Suppressor macrophage treated with lipopolysaccharide for 4 hours (primary cell): ENCODE measurements at regions not wholly inside any gene's neighbourhood (a gene's known extent, or its start where the extent isn't known, plus 50 kb on each side); places are given as distances from the start of the nearest gene placed in this dataset.
A peak's percentile ranks its signal among the peaks of the same experiment; 100 is the strongest.

Source experiments
- DNase-seq: peaks from one replicate; pipeline ENCODE4 v3.0.0-alpha.2; 2020

DNA sequence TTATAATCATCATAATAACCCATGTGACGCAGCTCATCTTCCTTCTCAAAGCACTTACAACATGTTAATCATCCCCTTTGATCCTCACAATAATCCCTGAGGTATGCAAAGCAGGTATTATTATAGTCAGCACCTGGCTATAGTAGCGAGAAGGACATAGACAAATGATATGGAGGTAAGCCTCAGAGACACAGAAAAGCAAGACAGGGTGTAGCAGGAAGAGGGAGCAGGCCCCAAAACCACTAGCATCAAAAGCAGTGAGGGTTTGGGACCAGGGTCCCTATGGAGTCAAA is 139.2 kb upstream of the SLC30A5 start:
- no peak for DNase-seq

DNA sequence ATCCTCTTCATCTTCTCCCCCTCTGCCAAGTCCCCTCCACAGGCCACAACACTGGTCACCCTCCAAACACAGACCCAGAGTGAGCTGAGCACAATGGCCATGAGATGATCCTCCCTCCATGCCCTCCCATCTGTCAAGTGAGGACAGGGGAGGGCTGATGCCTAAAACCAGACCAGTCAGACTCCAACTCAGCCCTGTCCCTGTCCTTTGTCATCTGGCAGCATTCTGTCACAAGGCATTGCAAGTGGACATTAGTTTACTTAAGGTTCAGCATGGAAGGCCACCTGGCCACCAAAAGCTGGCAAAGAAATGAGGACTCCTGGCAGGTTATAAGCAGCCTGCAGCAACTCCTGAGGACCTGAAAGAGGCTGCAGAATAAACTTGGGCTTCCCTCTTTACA is 136.2 kb upstream of the SLC30A5 start:
- DNase-seq = no peak

DNA sequence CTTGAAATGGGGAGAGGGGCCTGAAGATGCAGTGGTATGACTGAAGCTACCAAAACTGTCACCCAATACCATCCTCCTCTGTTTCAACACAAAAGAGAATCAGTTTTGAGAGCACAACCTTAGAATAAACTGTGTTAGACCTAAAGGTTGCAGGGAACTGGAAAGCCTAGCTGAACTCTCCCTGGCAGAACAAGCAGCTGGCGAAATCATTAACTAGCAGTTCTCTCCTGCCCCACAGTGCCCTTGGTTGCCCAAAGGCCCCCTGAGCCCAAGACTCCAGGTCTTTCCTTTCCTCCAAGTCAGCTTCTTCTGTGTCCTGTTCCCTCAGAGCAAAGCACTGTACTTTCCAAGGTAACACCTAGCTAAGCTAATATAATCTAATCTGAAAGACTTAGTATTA is 135.4 kb upstream of the SLC30A5 start:
- DNase-seq = no peak

DNA sequence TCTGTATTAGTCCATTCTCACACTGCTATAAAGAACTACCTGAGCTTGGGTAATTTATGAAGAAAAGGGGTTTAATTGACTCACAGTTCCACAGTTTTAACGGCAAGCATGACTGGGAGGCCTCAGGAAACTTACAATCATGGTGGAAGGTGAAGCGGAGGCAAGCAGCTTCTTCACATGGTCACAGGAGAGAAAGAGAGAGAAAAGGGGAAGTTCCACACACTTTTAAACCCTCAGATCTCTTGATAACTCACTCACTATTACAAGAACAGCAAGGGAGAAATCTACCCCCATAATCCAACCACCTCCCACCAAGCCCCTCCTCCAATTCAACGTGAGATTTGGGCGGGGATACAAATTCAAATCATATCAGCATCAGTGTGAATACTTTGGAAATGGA is 133.4 kb upstream of the SLC30A5 start:
- DNase-seq = no peak

DNA sequence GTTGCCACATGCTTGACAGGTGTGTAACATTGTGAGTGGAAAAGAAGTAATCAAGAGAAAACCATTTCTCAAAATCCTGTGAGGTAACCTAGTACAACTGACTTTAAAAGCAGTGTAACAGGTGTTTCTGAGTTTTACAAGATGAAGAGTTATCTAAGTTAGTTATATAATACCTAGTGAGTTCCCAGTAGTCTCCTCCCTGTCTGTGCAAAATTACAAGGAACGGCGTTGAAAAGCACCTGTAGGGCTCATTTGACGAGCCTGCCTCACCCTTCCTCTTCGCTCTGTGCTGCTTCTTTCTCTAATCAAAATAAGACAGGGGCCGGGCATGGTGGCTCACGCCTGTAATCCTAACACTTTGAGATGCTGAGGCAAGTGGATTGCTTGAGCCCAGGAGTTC is 132.9 kb upstream of the SLC30A5 start:
- no peak for DNase-seq

DNA sequence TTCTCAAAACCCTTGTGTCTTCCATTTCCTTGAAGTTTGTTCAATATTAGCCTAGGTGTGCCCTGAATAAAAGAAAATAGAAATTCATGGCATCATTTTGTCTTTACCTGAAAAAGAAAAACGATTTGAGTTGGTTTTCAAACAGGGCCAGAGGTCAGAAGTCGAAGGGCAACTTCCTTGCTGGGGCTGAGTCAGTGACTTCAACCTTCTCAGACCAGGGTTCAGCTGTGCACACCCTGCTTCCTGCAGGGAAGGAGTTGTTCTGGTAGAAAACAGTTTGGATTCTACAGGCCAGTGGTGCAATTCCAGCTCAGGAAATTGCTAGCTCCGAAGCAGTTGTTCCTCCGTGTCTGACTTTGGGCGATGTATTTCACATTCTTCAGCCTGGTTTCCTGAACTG is 132.1 kb upstream of the SLC30A5 start:
- DNase-seq = no peak

DNA sequence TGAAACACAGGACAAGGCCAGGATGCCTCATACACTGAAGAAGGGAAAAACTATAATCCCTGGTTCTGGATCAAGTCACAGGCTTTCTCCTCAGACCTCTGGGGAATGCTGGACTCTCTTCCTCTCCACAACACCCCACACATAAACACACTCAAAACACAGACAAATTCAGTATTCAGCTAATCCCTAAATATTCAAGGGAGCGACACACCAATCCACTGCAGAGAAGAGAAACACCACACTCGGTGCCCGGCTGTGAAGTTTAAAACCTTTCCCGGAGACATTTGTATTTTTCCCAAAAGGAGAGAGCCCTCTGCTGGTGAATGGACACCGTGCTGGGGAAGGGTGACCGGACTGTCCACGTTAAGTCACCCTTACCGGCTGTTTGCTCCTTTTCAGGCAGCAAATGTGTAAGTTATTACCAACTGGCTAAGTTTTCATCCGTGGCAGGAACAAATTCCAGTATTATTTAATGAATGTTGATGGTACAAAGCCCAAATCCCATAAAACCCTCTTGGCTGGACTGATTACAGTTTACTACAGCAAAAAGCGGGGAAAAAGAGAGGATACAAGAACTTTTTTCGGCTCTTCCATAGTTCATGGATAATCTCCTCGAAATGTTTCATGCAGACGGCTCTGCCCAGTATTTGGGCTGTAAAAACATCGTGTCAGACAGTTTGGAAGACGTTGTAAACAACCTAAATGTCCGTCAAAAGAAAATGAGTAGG is 130.9 kb upstream of the SLC30A5 start:
- DNase-seq = peak; percentile 52

DNA sequence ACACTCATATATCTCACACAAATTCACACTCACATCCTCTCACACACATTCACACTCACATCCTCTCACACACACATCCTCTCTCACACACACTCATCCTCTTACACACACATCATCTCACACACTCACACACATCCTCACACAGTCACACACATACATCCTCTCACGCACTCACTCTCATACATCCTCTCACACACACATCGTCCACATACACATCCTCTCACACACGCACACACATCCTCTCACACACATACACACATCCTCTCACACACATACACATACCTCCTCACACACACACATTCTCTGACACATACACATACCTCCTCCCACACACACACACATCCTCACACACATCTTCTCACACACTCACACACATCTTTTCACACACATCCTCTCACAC is 129.1 kb upstream of the SLC30A5 start:
- no peak for DNase-seq

DNA sequence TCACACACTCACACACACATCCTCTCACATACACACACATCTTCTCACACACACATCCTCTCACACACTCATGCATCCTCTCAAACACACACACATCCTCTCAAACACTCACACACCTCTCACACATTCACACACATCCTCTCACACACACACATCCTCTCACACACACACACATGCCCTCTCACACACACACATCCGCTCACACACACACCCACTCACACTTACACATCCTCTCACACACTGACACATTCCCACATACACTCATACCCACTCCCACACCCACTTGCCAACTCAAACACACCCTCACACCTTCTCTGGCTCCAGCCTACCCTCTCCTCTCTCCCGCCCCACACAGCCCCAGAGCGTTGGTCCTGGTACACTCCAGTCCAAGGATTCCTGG is 127.9 kb upstream of the SLC30A5 start:
- DNase-seq = no peak

DNA sequence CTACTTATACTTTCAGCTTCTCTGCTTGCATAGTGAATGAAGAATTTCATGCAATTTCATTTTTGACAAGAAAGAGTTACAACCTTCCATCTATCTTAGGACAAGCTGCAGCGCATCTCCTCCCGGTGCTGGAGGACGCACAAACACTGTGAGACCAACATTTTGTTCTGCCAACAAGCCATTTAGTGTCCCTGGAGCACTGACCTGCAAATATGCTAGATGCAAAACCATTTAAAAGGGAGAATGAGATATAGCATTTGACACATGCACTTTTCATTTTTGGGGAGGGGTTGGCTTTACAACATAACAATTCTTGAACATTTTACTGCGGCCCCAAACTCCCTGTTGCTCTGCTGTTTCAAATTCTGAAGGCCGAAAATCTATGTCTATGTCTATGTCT is 127.2 kb upstream of the SLC30A5 start:
- DNase-seq = no peak

DNA sequence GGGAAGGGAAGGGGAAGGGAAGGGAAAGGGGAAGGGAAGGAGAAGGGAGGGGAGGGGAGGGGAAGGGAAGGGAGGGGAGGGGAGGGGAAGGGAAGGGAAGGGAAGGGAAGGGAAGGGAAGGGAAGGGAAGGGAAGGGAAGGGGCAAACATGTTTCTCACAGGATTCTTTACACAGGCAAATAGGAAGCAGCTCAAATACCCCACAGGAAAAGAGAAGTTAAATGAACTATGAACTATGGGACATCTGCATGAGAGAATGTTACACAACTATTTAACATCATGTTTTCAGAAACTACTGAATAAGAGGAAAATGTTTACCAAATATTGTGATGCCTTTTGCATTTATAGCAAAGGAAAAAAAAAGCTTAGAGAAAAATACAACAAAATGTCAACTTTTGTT is 125.4 kb upstream of the SLC30A5 start:
- DNase-seq = peak; percentile 5

DNA sequence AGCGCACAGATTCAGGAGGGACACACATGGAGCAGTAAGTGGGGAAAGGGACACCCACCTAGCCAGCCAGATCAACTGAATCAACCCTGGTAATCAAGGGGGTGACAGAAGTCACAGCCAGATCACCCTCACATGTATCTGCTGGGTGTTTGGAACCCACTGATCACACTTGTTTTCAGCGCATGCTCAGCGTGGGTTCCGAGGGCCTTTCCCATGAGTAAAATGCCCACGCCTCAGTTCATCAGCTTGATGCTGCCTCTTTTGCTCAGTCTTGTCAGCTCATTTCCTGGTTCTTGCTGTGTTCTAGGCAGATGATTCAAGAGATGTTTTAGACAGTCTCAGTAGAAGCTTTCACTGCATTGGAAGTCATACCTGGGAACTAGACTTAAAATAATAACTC is 123.2 kb upstream of the SLC30A5 start:
- no peak for DNase-seq

DNA sequence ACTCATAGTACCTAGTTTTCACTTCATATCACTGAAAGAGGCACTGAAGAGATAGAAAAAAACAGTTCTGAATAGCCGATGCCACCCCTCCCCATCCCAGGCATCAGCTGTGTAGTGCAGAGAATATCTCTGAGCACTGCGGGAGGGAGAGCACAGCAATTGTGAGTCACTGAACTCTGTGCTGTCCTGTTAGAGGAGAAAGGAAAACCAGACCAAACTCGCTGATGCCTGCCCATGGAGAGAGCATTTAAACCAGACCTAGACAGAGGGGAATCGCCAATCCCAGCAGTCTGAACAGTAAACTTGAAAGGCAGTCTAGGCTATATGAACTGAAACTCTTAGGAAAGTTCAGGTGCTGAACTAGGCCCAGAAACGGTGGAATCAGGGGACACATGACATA is 120.1 kb upstream of the SLC30A5 start:
- DNase-seq = no peak

DNA sequence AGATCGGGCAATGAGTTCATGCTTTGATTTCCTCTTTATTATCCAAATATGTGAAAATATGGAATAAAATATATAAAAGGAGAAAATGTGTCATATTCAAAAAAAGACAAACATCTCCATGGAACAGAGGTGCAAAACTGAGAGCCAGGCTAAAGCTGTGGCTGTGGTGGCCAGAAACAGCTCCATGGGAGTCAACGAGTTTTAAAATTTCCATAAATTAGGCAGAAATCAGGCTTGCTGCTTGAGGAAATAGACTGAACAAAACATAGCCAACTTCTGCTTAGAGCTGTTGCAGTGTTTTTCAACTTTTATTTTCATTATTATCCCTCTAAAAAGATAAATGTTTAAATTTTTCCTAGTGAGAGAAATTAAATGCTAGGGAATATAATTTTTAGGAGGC is 110.8 kb upstream of the SLC30A5 start:
- no peak for DNase-seq

DNA sequence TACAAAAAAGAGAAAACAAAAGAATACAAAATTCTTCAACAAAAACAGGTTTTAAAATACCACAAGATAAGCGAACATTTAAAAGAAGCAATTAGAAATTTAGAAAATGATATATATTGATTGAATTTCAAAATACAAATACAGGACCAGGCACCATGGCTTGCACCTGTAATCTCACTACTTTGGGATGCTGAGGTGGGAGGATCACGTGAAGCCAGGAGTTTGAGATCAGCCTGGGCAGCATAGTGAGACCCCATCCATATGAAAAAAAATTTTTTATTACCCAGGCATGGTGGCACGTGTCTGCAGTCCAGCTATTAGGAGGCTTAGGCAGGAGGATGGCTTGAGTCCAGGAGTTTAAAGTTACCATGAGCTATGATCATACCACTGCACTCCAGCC is 109.9 kb upstream of the SLC30A5 start:
- DNase-seq = no peak

DNA sequence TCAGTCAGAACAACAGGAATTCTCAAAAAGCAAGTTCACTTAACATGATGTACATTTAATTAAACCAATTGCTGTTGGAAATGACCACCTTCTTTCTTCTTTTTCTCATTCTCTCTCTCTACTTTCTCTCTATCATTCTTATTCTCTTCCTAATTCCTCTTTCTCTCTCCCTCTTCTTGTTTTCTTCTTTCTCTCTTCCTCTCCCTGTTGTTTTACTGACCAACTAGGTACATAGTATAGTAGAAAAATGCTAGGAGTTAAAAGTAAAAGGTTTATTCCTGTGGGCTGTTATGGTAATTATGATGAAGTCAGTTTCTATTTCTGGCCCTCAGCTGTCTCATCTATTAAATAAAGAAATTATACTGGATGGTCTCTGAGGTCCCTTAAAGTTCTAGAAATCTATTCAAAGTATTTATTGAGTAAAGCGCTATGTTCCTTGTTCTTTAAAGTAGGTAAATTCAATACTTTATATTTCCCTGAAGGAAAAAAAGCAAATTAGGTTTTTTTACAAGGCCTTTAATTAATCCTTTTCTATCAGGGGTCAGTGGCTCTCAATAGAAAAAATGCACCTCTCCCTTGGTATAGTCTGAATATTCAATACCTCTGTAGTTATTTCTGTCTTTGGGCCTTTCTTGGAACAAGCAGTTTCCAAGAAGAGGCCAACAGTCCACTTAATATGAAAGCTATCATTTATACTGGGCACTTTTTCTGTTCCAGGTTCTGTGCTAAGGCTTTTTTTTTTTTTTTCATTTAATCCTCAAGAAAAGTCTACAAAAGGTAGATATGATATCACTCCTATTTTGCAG is 102.3 kb upstream of the SLC30A5 start:
- no peak for DNase-seq

DNA sequence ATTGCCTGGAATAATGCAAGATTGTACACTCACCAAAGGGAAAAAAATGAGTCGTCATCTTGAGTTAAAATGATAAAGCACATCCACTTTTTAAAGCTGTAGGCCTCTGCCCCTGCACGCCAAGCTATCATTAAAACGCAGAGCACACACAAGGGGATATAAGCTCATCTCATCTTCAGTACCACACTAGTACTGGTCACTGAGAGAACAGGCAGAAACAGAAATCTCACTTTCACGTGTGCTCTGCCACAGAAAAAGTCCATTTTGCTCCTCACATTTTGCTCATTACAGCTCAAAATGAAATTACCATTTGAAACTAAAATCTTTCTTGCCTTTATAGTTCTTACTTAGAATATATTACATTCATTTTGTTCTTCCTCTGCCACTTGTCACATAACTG is 99.2 kb upstream of the SLC30A5 start:
- DNase-seq = no peak

DNA sequence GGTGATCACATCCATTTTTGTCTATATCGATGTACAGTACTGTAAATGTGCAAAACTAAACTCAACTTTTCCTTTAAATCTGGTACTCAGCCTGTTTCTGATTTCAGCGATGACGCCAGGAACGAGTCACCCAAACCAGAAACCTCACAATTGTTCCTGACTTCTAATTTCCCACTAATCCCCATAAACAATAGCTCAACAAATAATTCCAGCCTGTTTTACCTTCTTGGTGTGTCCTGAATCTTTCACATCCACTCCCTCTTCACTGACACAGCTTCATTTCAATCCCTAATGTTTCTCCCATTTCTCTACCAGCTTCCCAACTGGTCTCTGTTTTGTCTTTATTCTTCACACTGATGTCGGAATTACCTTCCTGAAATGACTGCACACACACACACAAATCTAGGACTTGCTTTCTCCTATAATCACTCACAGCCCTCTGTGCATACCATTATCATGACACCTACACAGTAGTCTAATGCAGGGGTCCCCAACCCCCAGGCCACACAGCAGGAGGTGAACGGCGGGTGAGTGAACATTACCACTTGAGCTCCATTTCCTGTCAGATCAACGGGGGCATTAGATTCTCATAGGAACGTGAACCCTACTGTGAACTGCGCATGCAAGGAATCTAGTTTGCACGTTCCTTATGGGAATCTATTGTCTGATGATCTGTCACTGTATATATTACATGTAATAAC is 97.8 kb upstream of the SLC30A5 start:
- DNase-seq = no peak

DNA sequence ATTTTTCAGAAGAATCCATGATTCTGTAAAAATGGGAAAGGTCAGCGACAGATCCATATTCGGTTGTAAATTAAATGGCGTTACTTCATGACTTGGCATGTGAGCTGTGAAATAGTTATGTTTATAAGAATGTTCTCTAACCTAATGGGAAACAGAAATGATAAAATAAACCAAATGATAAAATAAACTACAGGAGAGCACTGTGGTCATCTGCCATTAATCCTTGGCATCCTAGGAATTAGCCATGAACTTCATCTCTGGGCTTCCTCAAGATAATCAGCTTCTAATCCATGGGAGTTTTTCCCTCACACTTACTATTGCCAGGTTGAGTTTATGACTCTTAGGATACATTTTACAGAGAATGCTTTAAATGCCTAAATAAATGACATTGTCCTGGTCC is 94.6 kb upstream of the SLC30A5 start:
- DNase-seq = no peak

DNA sequence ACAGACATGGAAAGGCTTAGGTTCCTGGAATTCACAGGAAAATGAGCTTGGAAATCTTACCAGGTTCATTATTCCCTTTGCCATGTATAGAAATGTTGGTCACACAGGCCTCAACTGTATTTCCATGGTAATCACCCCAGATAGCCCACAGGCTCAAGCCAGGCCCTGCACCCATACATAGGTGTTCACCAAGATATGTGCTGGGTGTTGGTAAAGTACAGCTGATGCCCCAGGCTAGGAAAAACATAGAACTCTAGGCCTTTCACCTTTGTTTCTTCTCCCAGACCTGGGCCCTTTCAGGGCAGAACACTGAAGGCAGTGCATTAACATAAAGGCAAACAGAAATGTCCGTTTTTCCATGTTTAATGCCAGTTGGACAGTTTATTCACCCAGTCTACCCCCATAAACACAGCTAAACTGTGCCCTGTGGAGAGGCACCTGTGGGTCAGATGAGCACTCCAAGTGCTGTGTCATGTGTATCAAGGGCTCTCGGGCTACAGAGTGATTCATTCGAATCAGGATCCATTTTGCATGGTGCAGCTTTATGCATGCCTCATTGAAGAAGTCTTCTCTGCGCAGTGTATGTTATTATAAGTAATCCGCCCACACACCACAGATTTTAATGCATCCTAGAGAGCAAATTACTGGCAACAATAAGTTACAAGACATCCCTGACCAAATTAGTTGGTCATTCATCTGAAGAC is 93.4 kb upstream of the SLC30A5 start:
- DNase-seq = no peak

DNA sequence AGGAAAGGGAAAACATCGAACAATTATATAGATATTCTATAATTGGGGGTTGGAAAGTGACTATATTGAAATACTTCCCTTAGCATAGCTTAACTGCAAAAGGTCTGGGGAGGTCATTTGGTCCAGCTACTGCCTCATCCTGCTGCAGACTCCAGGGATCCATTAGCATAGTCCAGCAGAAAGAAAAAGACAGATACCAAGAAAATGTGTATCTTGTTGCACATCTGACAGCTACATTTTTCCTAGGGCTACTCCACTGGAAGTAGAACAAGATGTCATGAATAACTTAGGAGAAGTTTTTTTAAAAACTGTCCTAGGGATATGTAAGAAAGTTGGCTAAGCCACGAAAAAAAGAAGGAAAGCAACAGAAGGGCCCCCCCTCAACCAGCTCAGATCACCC is 92.9 kb upstream of the SLC30A5 start:
- DNase-seq = no peak

DNA sequence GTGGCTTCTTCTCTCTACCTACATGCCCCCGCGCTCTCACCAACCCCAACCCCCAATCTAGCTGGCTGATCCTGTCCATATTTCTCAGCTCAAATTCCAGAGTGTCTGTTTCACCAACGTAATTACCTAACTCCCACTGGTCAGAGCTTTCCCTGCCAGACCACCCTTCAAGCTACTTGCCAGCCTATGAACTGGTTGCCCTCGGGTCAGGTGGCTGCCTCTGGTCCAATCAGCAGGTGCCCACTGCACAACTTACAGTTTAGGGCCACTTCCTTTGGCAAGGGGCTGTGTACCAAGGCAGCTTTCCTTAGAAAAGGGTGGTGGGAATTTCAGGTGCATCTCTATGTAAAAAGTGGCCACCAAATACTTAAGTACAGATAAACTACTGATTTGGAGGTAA is 92.2 kb upstream of the SLC30A5 start:
- DNase-seq = no peak

DNA sequence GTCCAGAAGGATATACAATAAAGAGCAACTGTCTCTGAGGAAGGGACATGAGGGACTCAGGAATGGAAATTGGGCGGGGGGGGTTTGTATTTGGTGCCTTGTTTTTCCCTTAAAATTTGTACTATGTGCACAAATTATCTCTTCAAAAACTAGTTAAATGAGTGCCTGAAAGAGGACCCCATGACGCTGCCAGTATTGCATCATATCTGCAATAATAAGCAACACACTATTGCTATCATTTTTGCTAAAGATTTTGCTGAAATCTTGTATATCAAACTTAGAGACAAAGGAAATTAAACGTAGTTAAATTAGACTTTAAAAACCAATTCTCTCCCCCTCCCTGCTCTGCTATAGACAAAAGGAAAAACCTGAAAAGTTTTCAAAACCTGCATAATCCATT is 89.7 kb upstream of the SLC30A5 start:
- DNase-seq = no peak

DNA sequence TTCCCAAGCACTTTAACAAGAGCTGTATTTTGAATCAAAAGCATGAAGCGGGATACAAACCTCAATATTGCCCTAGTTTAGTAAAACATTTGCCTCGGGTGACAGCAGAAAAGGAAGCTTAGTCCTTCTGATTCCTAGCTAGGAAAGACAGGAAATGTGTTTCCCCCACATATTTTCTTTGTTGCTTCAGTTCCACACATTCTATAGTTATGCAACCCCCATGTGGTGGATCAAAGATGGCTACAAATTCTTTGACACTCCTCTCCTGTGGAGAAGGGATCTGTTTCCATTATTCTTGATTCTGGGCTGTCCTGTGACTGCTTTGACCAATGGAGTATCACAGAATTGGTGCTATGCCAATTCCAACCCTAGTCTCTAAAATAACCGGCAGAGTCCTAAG is 89.1 kb upstream of the SLC30A5 start:
- no peak for DNase-seq
